Lower leg skin (tissue), 3 donors: ENCODE measurements at regions not wholly inside any gene's neighbourhood (a gene's known extent, or its start where the extent isn't known, plus 50 kb on each side); places are given as distances from the start of the nearest gene placed in this dataset.

Experiments
- CTCF ChIP-seq, 3 donors: fragments of 450-650 bp; IDR thresholded peaks; one replicate each; pipeline ENCODE4 v1.5.1; 2016; ENCODE audit warnings: antibody characterized with exemption in 3 of 3, mild to moderate bottlenecking in 3 of 3, moderate library complexity in 2 of 3
- POLR2A ChIP-seq, 2 donors: fragments of 450-650 bp; IDR thresholded peaks; one replicate each; pipeline ENCODE4 v1.6.1; 2016 to 2017; ENCODE audit warnings: antibody characterized with exemption in 2 of 2, mild to moderate bottlenecking in 1 of 2, moderate library complexity in 1 of 2

GRCh38 chr2:208607694-208608093 lies 201.1 kb downstream of the PTH2R start:
- no peak for TF ChIP-seq CTCF (IDR thresholded peaks at IDR 0.05)
- TF ChIP-seq POLR2A (IDR thresholded peaks at IDR 0.05): no peak
